ENCODE measurements at regions not wholly inside any gene's neighbourhood (a gene's known extent, or its start where the extent isn't known, plus 50 kb on each side); places are given as distances from the start of the nearest gene placed in this dataset.
A peak's percentile ranks its signal among the peaks of the same experiment; 100 is the strongest.

DNA sequence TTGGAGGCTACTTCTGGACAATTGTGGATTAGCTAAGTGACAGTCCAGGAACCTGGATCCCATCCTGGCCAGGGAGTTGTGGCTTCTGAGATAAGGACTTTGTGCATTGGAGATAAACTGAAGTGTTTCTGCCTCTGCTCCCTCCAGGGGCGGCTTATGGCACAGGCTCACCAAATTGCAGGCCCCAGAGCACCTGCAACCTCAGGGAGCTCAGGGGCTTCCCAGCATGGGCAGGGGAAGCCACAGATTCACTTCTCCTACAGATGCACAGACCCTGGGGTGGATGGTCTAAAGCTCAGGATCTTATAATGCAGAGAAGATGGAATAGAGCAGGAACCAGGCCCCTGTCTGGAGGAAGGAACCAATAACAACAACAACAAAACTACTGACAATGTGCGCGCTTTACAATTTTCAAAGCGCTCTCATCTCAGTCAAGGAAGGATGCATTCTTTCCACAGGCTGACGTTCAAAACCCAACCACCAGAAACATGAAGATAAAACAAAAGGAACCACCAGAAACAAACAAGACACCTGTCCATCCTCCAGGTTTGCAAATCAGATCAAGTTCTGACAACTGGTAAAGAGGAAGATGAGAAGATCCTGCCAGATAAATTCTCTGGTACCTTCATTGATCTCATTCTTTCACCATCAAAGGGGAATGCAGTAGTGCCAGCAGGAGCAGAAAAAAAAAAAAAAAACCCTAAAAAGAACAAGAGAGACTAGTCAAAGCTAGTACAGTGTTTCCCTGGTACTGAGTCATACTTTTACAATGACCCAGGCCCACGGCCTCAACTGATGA, 121.0 kb upstream of the IRF2BP2 start:
- Mint-ChIP-seq H3K4me1 (peaks cover 89% of the 10 kb centered on the region), H3K9me3 (no peaks in the 10 kb centered on the region), H3K4me3 (no peak overlapping the region), H3K27ac (no peak overlapping the region), H3K27me3 (ENCODE audit: low read depth, poor library complexity) (peaks cover 5% of the 10 kb centered on the region), H3K36me3 (ENCODE audit: low read depth) (no peaks in the 10 kb centered on the region)
- TF ChIP-seq, protein P1, sequence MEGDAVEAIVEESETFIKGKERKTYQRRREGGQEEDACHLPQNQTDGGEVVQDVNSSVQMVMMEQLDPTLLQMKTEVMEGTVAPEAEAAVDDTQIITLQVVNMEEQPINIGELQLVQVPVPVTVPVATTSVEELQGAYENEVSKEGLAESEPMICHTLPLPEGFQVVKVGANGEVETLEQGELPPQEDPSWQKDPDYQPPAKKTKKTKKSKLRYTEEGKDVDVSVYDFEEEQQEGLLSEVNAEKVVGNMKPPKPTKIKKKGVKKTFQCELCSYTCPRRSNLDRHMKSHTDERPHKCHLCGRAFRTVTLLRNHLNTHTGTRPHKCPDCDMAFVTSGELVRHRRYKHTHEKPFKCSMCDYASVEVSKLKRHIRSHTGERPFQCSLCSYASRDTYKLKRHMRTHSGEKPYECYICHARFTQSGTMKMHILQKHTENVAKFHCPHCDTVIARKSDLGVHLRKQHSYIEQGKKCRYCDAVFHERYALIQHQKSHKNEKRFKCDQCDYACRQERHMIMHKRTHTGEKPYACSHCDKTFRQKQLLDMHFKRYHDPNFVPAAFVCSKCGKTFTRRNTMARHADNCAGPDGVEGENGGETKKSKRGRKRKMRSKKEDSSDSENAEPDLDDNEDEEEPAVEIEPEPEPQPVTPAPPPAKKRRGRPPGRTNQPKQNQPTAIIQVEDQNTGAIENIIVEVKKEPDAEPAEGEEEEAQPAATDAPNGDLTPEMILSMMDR (IDR thresholded peaks at IDR 0.05) = no peak
- DNase-seq = no peak

DNA sequence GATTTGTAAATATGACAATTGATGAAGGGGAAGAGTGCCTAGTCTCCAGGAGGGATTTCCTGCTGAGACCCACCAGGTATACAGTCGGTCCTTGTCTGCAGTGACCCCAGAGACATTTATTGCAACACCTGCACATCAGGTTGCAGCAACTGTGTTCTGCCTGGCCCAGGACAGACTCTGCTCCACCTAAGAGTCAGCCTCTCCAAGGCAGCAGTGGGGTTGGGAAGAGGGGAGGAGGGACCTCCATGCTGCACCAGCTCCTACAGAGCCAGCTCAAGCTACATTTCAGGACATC, 120.4 kb upstream of the IRF2BP2 start:
- peaks cover 5% of the 10 kb centered on the region for H3K27me3 Mint-ChIP-seq (ENCODE audit: low read depth, poor library complexity)
- no peaks in the 10 kb centered on the region for H3K36me3 Mint-ChIP-seq (ENCODE audit: low read depth)
- DNase-seq = no peak
- no peak overlapping the region for H3K4me3 Mint-ChIP-seq
- no peak overlapping the region for H3K27ac Mint-ChIP-seq
- peaks cover 89% of the 10 kb centered on the region for H3K4me1 Mint-ChIP-seq
- TF ChIP-seq, protein P1 (IDR thresholded peaks at IDR 0.05) = no peak
- H3K9me3 Mint-ChIP-seq = no peaks in the 10 kb centered on the region

- Mint-ChIP-seq H3K9me3 (no peaks in the 10 kb centered on the region), H3K27ac (no peak overlapping the region), H3K4me3 (no peak overlapping the region), H3K4me1 (peaks cover 89% of the 10 kb centered on the region), H3K36me3 (ENCODE audit: low read depth) (no peaks in the 10 kb centered on the region), H3K27me3 (ENCODE audit: low read depth, poor library complexity) (peaks cover 5% of the 10 kb centered on the region)
- no peak for DNase-seq
- TF ChIP-seq, protein P1 (IDR thresholded peaks at IDR 0.05) = no peak
Measured at GRCh38 chr1:234729561-234730474, 119.8 kb upstream of the IRF2BP2 start.

DNA sequence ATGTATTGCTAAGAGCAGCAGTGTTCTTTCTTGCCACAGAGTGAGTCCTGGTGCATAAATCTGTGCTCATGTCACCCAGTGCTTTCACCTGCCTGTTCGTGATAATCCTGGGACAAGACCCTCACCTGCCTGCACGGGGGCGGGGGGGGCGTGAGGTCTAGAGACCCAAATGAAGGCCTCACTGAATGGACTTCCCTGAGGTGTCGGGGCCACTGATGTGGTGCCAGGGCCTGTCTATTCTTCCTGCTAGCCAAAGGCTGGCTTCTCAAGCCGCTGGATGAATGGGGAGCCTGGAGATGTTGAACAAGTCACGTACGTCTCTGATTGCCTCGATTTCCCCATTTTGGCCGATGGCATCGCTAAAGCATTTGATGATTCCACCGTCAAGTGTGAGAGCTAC, 118.8 kb upstream of the IRF2BP2 start:
- peaks cover 90% of the 10 kb centered on the region for H3K4me1 Mint-ChIP-seq
- no peaks in the 10 kb centered on the region for H3K36me3 Mint-ChIP-seq (ENCODE audit: low read depth)
- no peaks in the 10 kb centered on the region for H3K27me3 Mint-ChIP-seq (ENCODE audit: low read depth, poor library complexity)
- TF ChIP-seq, protein P1 (IDR thresholded peaks at IDR 0.05) = no peak
- H3K9me3 Mint-ChIP-seq = no peaks in the 10 kb centered on the region
- H3K4me3 Mint-ChIP-seq = no peak overlapping the region
- no peak overlapping the region for H3K27ac Mint-ChIP-seq
- no peak for DNase-seq

GRCh38 chr1:234727018-234727940, 117.3 kb upstream of the IRF2BP2 start:
- Mint-ChIP-seq H3K4me1 (peaks cover 97% of the 10 kb centered on the region), H3K27ac (peak overlapping the region; percentile 98), H3K27me3 (ENCODE audit: low read depth, poor library complexity) (no peaks in the 10 kb centered on the region), H3K4me3 (peak overlapping the region; percentile 50), H3K36me3 (ENCODE audit: low read depth) (no peaks in the 10 kb centered on the region), H3K9me3 (no peaks in the 10 kb centered on the region)
- no peak for DNase-seq
- TF ChIP-seq, protein P1 (IDR thresholded peaks at IDR 0.05) = no peak

All from nephron progenitor cell (in vitro differentiated cells).